ENCODE measurements at regions not wholly inside any gene's neighbourhood (a gene's known extent, or its start where the extent isn't known, plus 50 kb on each side); places are given as distances from the start of the nearest gene placed in this dataset.

DNA sequence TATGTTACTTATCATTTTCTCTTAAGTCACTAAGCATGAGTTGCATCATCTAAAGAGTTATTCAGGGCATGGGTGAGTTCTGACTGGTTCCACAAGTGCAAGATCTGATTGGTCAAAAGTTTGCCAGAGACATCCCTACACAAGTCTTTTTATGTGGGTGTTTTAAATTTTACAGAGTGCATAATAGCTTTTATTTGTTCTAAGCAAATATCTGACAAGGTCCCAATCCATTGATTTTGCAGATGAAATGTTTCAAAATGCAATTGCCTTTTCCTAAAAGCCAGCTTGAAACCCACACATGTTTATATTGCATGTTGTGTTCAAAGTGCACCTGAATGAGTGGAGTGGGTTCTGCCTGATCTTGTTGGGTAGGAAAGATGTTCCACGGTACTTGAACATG, 101.7 kb upstream of the PAX6 start:
- Histone ChIP-seq H2AFZ (ENCODE audit: low read length) (no peak overlapping the region), H3K36me3 (ENCODE audit: insufficient read depth, low read length) (no peaks in the 10 kb centered on the region), H4K20me1 (ENCODE audit: insufficient read depth, low read length, poor library complexity, severe bottlenecking) (no peaks in the 10 kb centered on the region), H3K27me3 (ENCODE audit: insufficient read depth, low read length, poor library complexity, severe bottlenecking) (no peaks in the 10 kb centered on the region), H3K4me2 (ENCODE audit: low read depth, low read length, poor library complexity, severe bottlenecking) (no peak overlapping the region), H3K4me3 (ENCODE audit: low read length, poor library complexity, severe bottlenecking) (no peak overlapping the region), H3K79me2 (ENCODE audit: insufficient read depth, low read length) (no peaks in the 10 kb centered on the region), H3F3A (ENCODE audit: low read depth) (no peaks in the 10 kb centered on the region), H3K9me2 (replicated peaks; ENCODE audit: low read depth, low read length) (no peaks in the 10 kb centered on the region), H3K9me3 (ENCODE audit: insufficient read depth, low read depth, low read length) (no peaks in the 10 kb centered on the region), H3K9ac (ENCODE audit: low read depth, low read length, poor library complexity, severe bottlenecking) (no peak overlapping the region), H3K4me1 (ENCODE audit: insufficient read depth, low read length, poor library complexity, severe bottlenecking) (no peaks in the 10 kb centered on the region)
- no peak for TF ChIP-seq EZH2phosphoT487 (IDR thresholded peaks at IDR 0.05; ENCODE audit: borderline replicate concordance)
- TF ChIP-seq, protein P1, sequence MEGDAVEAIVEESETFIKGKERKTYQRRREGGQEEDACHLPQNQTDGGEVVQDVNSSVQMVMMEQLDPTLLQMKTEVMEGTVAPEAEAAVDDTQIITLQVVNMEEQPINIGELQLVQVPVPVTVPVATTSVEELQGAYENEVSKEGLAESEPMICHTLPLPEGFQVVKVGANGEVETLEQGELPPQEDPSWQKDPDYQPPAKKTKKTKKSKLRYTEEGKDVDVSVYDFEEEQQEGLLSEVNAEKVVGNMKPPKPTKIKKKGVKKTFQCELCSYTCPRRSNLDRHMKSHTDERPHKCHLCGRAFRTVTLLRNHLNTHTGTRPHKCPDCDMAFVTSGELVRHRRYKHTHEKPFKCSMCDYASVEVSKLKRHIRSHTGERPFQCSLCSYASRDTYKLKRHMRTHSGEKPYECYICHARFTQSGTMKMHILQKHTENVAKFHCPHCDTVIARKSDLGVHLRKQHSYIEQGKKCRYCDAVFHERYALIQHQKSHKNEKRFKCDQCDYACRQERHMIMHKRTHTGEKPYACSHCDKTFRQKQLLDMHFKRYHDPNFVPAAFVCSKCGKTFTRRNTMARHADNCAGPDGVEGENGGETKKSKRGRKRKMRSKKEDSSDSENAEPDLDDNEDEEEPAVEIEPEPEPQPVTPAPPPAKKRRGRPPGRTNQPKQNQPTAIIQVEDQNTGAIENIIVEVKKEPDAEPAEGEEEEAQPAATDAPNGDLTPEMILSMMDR (conservative IDR thresholded peaks at IDR 0.05; ENCODE audit: low read length), result no peak

DNA sequence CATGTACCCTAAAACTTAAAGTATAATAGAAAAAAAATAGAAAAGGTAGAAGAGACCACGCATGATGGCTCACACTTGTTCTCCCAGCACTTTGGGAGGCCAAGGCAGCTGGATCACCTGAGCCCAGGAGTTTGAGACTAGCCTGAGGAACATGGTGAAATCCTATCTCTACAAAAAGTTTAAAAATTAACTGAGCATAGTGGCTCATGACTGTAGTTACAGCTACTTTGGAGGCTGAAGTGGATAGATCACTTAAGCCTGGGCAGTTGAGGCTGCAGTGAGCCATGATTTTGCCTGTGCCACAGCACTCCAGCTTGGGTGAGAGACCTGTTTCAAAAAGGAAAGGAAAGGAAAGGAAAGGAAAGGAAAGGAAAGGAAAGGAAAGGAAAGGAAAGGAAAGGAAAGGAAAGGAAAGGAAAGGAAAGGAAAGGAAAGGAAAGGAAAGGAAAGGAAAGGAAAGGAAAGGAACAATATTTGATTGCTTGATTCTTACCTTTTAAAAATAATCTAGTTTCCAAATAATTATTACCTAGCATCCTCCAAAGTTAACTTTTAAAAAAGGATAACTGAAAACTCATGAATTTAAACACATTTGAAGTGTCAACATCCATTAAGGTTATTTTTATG, 99.9 kb upstream of the PAX6 start:
- Histone ChIP-seq H3K4me3 (ENCODE audit: low read length, poor library complexity, severe bottlenecking) (no peak overlapping the region), H3K4me1 (ENCODE audit: insufficient read depth, low read length, poor library complexity, severe bottlenecking) (no peaks in the 10 kb centered on the region), H2AFZ (ENCODE audit: low read length) (no peak overlapping the region), H3K79me2 (ENCODE audit: insufficient read depth, low read length) (no peaks in the 10 kb centered on the region), H3K9ac (ENCODE audit: low read depth, low read length, poor library complexity, severe bottlenecking) (no peak overlapping the region), H4K20me1 (ENCODE audit: insufficient read depth, low read length, poor library complexity, severe bottlenecking) (no peaks in the 10 kb centered on the region), H3F3A (ENCODE audit: low read depth) (no peaks in the 10 kb centered on the region), H3K27me3 (ENCODE audit: insufficient read depth, low read length, poor library complexity, severe bottlenecking) (no peaks in the 10 kb centered on the region), H3K36me3 (ENCODE audit: insufficient read depth, low read length) (no peaks in the 10 kb centered on the region), H3K9me2 (replicated peaks; ENCODE audit: low read depth, low read length) (no peaks in the 10 kb centered on the region), H3K9me3 (ENCODE audit: insufficient read depth, low read depth, low read length) (no peaks in the 10 kb centered on the region), H3K4me2 (ENCODE audit: low read depth, low read length, poor library complexity, severe bottlenecking) (no peak overlapping the region)
- TF ChIP-seq EZH2phosphoT487 (IDR thresholded peaks at IDR 0.05; ENCODE audit: borderline replicate concordance), result no peak
- TF ChIP-seq, protein P1 (conservative IDR thresholded peaks at IDR 0.05; ENCODE audit: low read length), result no peak

DNA sequence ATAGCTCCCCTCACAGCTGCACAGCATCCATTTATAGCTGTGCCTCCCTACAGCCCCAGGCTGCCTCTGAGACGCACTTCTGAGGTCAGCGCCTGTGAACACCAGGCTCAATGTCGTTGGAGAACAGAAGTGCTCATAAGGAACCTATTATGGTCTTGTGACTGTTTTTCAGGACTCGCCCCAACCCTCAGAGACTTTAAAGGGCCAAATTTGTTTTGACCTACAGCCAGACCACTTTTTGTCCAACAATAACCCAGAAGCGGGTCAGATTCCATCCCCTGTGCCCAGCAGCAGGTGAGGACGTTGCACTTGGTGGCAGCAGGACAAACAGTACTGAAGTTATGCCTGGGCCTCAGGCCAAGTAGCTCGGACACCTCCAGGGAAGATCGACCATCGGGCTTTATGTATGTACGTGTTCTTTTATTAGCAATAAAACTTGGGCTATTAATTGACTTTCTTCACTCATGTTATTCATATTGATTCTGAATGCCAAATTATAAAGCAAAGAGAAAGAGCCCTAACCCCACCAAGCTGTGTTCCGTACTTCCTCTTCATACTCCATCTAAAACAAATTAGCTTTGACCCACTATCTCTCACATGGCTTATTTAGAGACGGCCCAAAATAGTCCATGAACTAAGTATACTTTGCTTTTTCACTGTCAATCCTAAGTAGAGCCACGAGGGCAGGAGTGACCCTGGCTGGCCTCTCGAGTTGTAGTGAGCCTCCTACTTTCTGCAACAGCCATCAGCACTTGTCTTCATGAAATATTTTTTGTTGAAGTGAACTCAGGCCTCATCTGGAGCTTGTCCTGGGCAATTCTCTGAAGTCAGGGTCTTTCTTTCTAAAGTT, 92.3 kb upstream of the PAX6 start:
- H3K36me3 ChIP-seq (ENCODE audit: insufficient read depth, low read length), result no peaks in the 10 kb centered on the region
- no peak overlapping the region for H3K4me2 ChIP-seq (ENCODE audit: low read depth, low read length, poor library complexity, severe bottlenecking)
- H3K27me3 ChIP-seq (ENCODE audit: insufficient read depth, low read length, poor library complexity, severe bottlenecking), result no peaks in the 10 kb centered on the region
- no peaks in the 10 kb centered on the region for H4K20me1 ChIP-seq (ENCODE audit: insufficient read depth, low read length, poor library complexity, severe bottlenecking)
- no peak overlapping the region for H3K9ac ChIP-seq (ENCODE audit: low read depth, low read length, poor library complexity, severe bottlenecking)
- no peak overlapping the region for H2AFZ ChIP-seq (ENCODE audit: low read length)
- TF ChIP-seq EZH2phosphoT487 (IDR thresholded peaks at IDR 0.05; ENCODE audit: borderline replicate concordance), result no peak
- TF ChIP-seq, protein P1 (conservative IDR thresholded peaks at IDR 0.05; ENCODE audit: low read length), result no peak
- H3K79me2 ChIP-seq (ENCODE audit: insufficient read depth, low read length), result no peaks in the 10 kb centered on the region
- no peaks in the 10 kb centered on the region for H3K9me2 ChIP-seq (replicated peaks; ENCODE audit: low read depth, low read length)
- H3F3A ChIP-seq (ENCODE audit: low read depth), result no peaks in the 10 kb centered on the region
- no peaks in the 10 kb centered on the region for H3K4me1 ChIP-seq (ENCODE audit: insufficient read depth, low read length, poor library complexity, severe bottlenecking)
- no peak overlapping the region for H3K4me3 ChIP-seq (ENCODE audit: low read length, poor library complexity, severe bottlenecking)
- no peaks in the 10 kb centered on the region for H3K9me3 ChIP-seq (ENCODE audit: insufficient read depth, low read depth, low read length)

Measured in Loucy (cell line).